HepG2 (cell line): ENCODE measurements at regions not wholly inside any gene's neighbourhood (a gene's known extent, or its start where the extent isn't known, plus 50 kb on each side); places are given as distances from the start of the nearest gene placed in this dataset.

Experiments used
- ATAC-seq: fragments of 200-7000 bp; cut with Tn5 transposase; 3 replicates; pipeline ENCODE4 v1.9.1; 2020; ENCODE audit warnings: mild to moderate bottlenecking, moderate library complexity
- BruUV-seq: library from RNA; stranded (reverse); fragments of 400-500 nt; replicated peaks from 2 replicates; lab custom pipeline; 2021; lab: Mats Ljungman, UMichigan
- CTCF ChIA-PET: fragments of 300-600 bp; formaldehyde crosslinking; extraction: SDS; loops from one replicate; lab custom pipeline; 2021; ENCODE audit warnings: low total read pairs, inconsistent platforms, low intra/inter-chr PET ratio; lab: Yijun Ruan, JAX
- POLR2A ChIA-PET: fragments of 350-600 bp; sonication (Branson Sonifier 250); formaldehyde crosslinking; loops from one replicate; lab custom pipeline; 2020; ENCODE audit warnings: antibody characterized with exemption, inconsistent platforms; lab: Yijun Ruan, JAX
- DNase-seq: peaks from one replicate; pipeline ENCODE4 v3.0.0-alpha.2; 2015; ENCODE audit warnings: low spot score
- FAIRE-seq: peaks from 3 replicates; lab custom pipeline; 2011; peaks lifted over from hg19 to GRCh38; lab: Jason Lieb, UNC
- H2AFZ ChIP-seq: one replicate; pipeline ENCODE4 v1.6.1; 2011; ENCODE audit warnings: low read length, inconsistent platforms
- H3K27ac ChIP-seq: fragments of 300-600 bp; 3 replicates; pipeline ENCODE4 v1.8.0; 2011; ENCODE audit warnings: mixed run types, mild to moderate bottlenecking, mixed read lengths, low read length, inconsistent platforms; ENCODE audit not compliant: insufficient read depth; ENCODE audit errors: extremely low read length
- H3K27me3 ChIP-seq, 2 experiments: fragments of 200-600 bp in 1 of 2; 2 replicates in 1 of 2; 3 replicates in 1 of 2; pipeline versions ENCODE4 v1.6.0 to v1.8.0; 2011; ENCODE audit warnings: low read length in 2 of 2, mild to moderate bottlenecking in 2 of 2, moderate library complexity in 2 of 2, inconsistent platforms in 1 of 2; ENCODE audit not compliant: insufficient read depth in 2 of 2, control insufficient read depth in 1 of 2
- H3K36me3 ChIP-seq, 2 experiments: fragments of 200-600 bp in 1 of 2; replicated peaks in 1 of 2; 2 replicates in 1 of 2; 3 replicates in 1 of 2; pipeline versions ENCODE4 v1.5.1 to v1.8.0; 2011; ENCODE audit warnings: low read length in 2 of 2, inconsistent platforms in 1 of 2; ENCODE audit not compliant: insufficient read depth in 2 of 2, control insufficient read depth in 1 of 2
- H3K4me1 ChIP-seq: 2 replicates; pipeline ENCODE4 v1.5.1; 2012; ENCODE audit warnings: low read length, inconsistent platforms; ENCODE audit not compliant: insufficient read depth
- H3K4me2 ChIP-seq: 2 replicates; pipeline ENCODE4 v1.6.0; 2011; ENCODE audit warnings: low read depth, low read length, inconsistent platforms
- H3K4me3 ChIP-seq, 3 experiments: fragments of 200-600 bp in 1 of 3; sonication (generic), shearing (Covaris generic) in 1 of 3; replicated peaks in 1 of 3; 2 replicates each; pipeline ENCODE4 v1.5.1; 2011 to 2016; ENCODE audit warnings: low read length in 3 of 3, inconsistent platforms in 2 of 3, low read depth in 2 of 3, mild to moderate bottlenecking in 2 of 3, control low read depth in 1 of 3, mixed read lengths in 1 of 3; ENCODE audit not compliant: insufficient read depth in 1 of 3
- H3K79me2 ChIP-seq: one replicate; pipeline ENCODE4 v1.6.1; 2011; ENCODE audit warnings: low read length, inconsistent platforms; ENCODE audit not compliant: insufficient read depth
- H3K9ac ChIP-seq: 2 replicates; pipeline ENCODE4 v1.6.0; 2011; ENCODE audit warnings: mild to moderate bottlenecking, low read depth, low read length, inconsistent platforms; ENCODE audit not compliant: insufficient read depth
- H3K9me3 ChIP-seq: 2 replicates; pipeline ENCODE4 v1.5.1; 2012; ENCODE audit warnings: mild to moderate bottlenecking, low read length
- H4K20me1 ChIP-seq: 2 replicates; pipeline ENCODE4 v1.6.0; 2011; ENCODE audit warnings: inconsistent platforms, mild to moderate bottlenecking, low read length, moderate library complexity; ENCODE audit not compliant: insufficient read depth
- ATM ChIP-seq: fragments of 450-650 bp; IDR thresholded peaks from 2 replicates; pipeline ENCODE4 v1.7.1; 2017; ENCODE audit warnings: mild to moderate bottlenecking, borderline replicate concordance
- CREBL2 ChIP-seq: sonication (generic); formaldehyde crosslinking; IDR thresholded peaks from 2 replicates; pipeline ENCODE4 v1.8.1; 2023; ENCODE audit warnings: missing genetic modification reagents, mild to moderate bottlenecking, borderline replicate concordance
- FUBP1 ChIP-seq: sonication (generic); formaldehyde crosslinking; IDR thresholded peaks from 2 replicates; pipeline ENCODE4 v1.5.1; 2020; ENCODE audit warnings: missing genetic modification reagents, mild to moderate bottlenecking, borderline replicate concordance
- KDM2A ChIP-seq: sonication (generic); formaldehyde crosslinking; IDR thresholded peaks from 2 replicates; pipeline ENCODE4 v1.4.0; 2020; ENCODE audit warnings: low read depth, missing genetic modification reagents, borderline replicate concordance
- PITX1 ChIP-seq: sonication (generic); formaldehyde crosslinking; IDR thresholded peaks from 2 replicates; pipeline ENCODE4 v1.5.1; 2020; ENCODE audit warnings: mild to moderate bottlenecking, missing genetic modification reagents
- SSRP1 ChIP-seq: IDR thresholded peaks from 2 replicates; pipeline ENCODE4 v1.6.1; 2016; ENCODE audit warnings: control low read depth
- ZBTB40 ChIP-seq, 2 experiments: fragments of 450-650 bp in 1 of 2; sonication (generic) in 1 of 2; formaldehyde crosslinking in 1 of 2; IDR thresholded peaks; 2 replicates each; pipeline versions ENCODE4 v1.6.1 to v1.8.0; 2016 to 2022; ENCODE audit warnings: antibody characterized with exemption in 1 of 2, mild to moderate bottlenecking in 1 of 2, missing genetic modification reagents in 1 of 2
- ZFP36 ChIP-seq: fragments of 150-350 bp; IDR thresholded peaks from 2 replicates; pipeline ENCODE4 v1.6.1; 2018; ENCODE audit warnings: borderline replicate concordance, low read length, low read depth; ENCODE audit not compliant: partially characterized antibody
- ZNF562 ChIP-seq: sonication (generic); formaldehyde crosslinking; IDR thresholded peaks from 2 replicates; pipeline ENCODE4 v1.8.0; 2022; ENCODE audit warnings: missing genetic modification reagents, borderline replicate concordance
- ZNF574 ChIP-seq: sonication (generic); formaldehyde crosslinking; IDR thresholded peaks from 2 replicates; pipeline ENCODE4 v1.4.0; 2020; ENCODE audit warnings: missing genetic modification reagents
- ZNF652 ChIP-seq: IDR thresholded peaks from 2 replicates; pipeline ENCODE4 v1.6.1; 2016; ENCODE audit warnings: low read depth, borderline replicate concordance
- WGBS: methylation state at CpG from one replicate; pipeline ENCODE4 v1.1.6; 2017; ENCODE audit warnings: low lambda C conversion rate; 5-methylcytosine and 5-hydroxymethylcytosine counted together
- in situ Hi-C: cut with HindIII; loops from 2 replicates; pipeline ENCODE4 v1.10.0; 2017; ENCODE audit warnings: low pct_unique_long_range_greater_than_20kb; ENCODE audit not compliant: extremely low pct_ligation_motif_present
- intact Hi-C: fragments of 100-400 bp; cut with micrococcal nuclease; formaldehyde crosslinking; loops from one replicate; pipeline ENCODE4 v1.10.0; 2022; ENCODE audit not compliant: unreplicated experiment

GRCh38 chr7:113550966-113551365, 367.8 kb downstream of the PPP1R3A start:
- no peak overlapping the region for H3K9ac ChIP-seq
- H3K27ac ChIP-seq = no peak overlapping the region
- in situ Hi-C loops = no loop called here
- H3K4me2 ChIP-seq = no peak overlapping the region
- no peaks in the 10 kb centered on the region for H4K20me1 ChIP-seq
- TF ChIP-seq KDM2A (CRISPR knock-in tag) = no peak
- TF ChIP-seq PITX1 (CRISPR knock-in tag) = no peak
- no peak for TF ChIP-seq ZNF562 (CRISPR knock-in tag)
- no peak for TF ChIP-seq ZNF574 (CRISPR knock-in tag)
- TF ChIP-seq FUBP1 (CRISPR knock-in tag) = no peak
- TF ChIP-seq SSRP1 (CRISPR knock-in tag) = no peak
- TF ChIP-seq ZNF652 (CRISPR knock-in tag) = no peak
- no peak for TF ChIP-seq ATM
- no peak for TF ChIP-seq CREBL2 (CRISPR knock-in tag)
- TF ChIP-seq ZBTB40 (IDR thresholded peaks at IDR 0.05) = no peak
- no peak for TF ChIP-seq ZBTB40 (CRISPR knock-in tag; IDR thresholded peaks at IDR 0.05)
- no peak for TF ChIP-seq ZFP36
- TF ChIP-seq, all 625 proteins: peak for 0
- ATAC-seq = no peak
- no peaks in the 10 kb centered on the region for H3K36me3 ChIP-seq
- peaks cover 13% of the 10 kb centered on the region for H3K9me3 ChIP-seq
- no peak for FAIRE-seq
- no peak overlapping the region for H2AFZ ChIP-seq
- no peak for DNase-seq
- POLR2A ChIA-PET = no interaction called here
- BruUV-seq = no TSS peak
- no peaks in the 10 kb centered on the region for H3K27me3 ChIP-seq
- H3K4me3 ChIP-seq = no peak overlapping the region
- 8% methylated on average over 1 of the region's 1 CpG for WGBS
- intact Hi-C loops = no loop called here
- no peaks in the 10 kb centered on the region for H3K79me2 ChIP-seq
- H3K4me1 ChIP-seq = no peaks in the 10 kb centered on the region
- CTCF ChIA-PET = no interaction called here
